HCT116 (cell line): ENCODE measurements at regions not wholly inside any gene's neighbourhood (a gene's known extent, or its start where the extent isn't known, plus 50 kb on each side); places are given as distances from the start of the nearest gene placed in this dataset.

Experiments used
- CEBPB ChIP-seq: IDR thresholded peaks from 2 replicates; pipeline ENCODE4 v1.6.1; 2012; ENCODE audit warnings: low read depth
- CTCF ChIP-seq, 3 experiments: fragments of 200-600 bp in 1 of 3; sonication (generic) in 1 of 3; IDR thresholded peaks in 2 of 3; conservative IDR thresholded peaks in 1 of 3; 2 replicates each; pipeline ENCODE4 v1.5.1; 2012 to 2017; ENCODE audit warnings: low read depth in 2 of 3, low read length in 2 of 3, antibody characterized with exemption in 1 of 3, borderline replicate concordance in 1 of 3, control low read depth in 1 of 3, mild to moderate bottlenecking in 1 of 3, mixed read lengths in 1 of 3, mixed run types in 1 of 3, moderate library complexity in 1 of 3; ENCODE audit not compliant: insufficient read depth in 1 of 3
- EZH2 ChIP-seq: fragments of 200-600 bp; sonication (generic); IDR thresholded peaks from 2 replicates; pipeline ENCODE4 v1.6.1; 2017; ENCODE audit warnings: antibody characterized with exemption, mixed run types
- POLR2A ChIP-seq: IDR thresholded peaks from 2 replicates; pipeline ENCODE4 v1.7.0; 2011; ENCODE audit warnings: borderline replicate concordance; ENCODE audit not compliant: insufficient read depth, insufficient read length; ENCODE audit errors: extremely low read depth
- POLR2AphosphoS5 ChIP-seq: IDR thresholded peaks from 2 replicates; pipeline ENCODE4 v1.6.1; 2011; ENCODE audit warnings: mild to moderate bottlenecking, low read depth, low read length, moderate library complexity
- RAD21 ChIP-seq: IDR thresholded peaks from 2 replicates; pipeline ENCODE4 v1.6.1; 2012; ENCODE audit warnings: low read depth, mild to moderate bottlenecking
- REST ChIP-seq: IDR thresholded peaks from 2 replicates; pipeline ENCODE4 v1.6.1; 2012; ENCODE audit warnings: low read depth
- SP1 ChIP-seq: IDR thresholded peaks from 2 replicates; pipeline ENCODE4 v1.6.1; 2012; ENCODE audit warnings: low read depth

DNA sequence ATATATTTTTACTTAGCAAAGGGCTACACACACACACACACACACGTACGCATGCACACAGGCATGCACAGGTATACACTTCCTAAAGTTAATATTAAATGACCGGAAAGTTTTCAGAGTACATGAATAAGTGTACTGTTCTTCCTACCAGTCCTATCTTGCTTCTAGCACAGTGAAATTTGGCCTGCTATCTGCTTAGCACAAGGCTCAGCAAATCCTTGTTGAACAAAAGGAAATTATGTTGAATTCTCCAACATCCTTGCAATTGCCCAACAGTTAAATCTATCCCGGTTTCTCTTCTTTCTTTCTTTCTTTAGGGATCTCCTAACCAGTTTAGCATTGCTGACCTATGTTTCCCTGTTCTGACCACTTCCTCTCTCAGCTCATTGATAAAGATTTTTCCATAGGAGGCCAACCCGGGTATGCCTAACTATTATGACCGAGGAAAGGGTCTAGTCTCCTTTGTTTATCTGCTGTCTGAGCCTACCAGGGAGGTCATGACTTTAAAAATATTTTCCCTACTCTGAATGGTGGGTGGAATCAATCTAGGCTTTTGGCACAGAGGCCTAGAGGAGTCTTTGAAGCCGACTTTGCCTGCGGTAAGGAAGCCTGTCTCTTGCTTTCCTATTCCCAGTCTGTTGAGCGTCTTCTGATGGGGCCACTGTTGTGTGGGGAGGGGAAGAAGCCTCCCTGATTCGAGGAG is 400.7 kb downstream of the HRH4 start:
- TF ChIP-seq CTCF (IDR thresholded peaks at IDR 0.05 in 2 of 3, conservative IDR thresholded peaks at IDR 0.05 in 1 of 3; ENCODE audit: borderline replicate concordance in 1 of 3, insufficient read depth in 1 of 3, low read depth in 2 of 3, low read length in 2 of 3) (no peak), EZH2 (no peak), SP1 (no peak), POLR2A (no peak), REST (no peak), POLR2AphosphoS5 (no peak), CEBPB (no peak), RAD21 (no peak)
